H1 (cell line): ENCODE measurements at regions not wholly inside any gene's neighbourhood (a gene's known extent, or its start where the extent isn't known, plus 50 kb on each side); places are given as distances from the start of the nearest gene placed in this dataset.

Experiments
- CTCF ChIA-PET: fragments of 300-600 bp; sonication (Branson Sonifier 250); formaldehyde crosslinking; loops from one replicate; lab custom pipeline; 2021; ENCODE audit not compliant: partially characterized antibody; lab: Charles Lee
- POLR2A ChIA-PET: fragments of 300-600 bp; sonication (Branson Sonifier 250); formaldehyde crosslinking; loops from one replicate; lab custom pipeline; 2021; ENCODE audit warnings: inconsistent platforms; ENCODE audit not compliant: partially characterized antibody; lab: Charles Lee
- DNase-seq, 2 experiments: peaks; one replicate each; pipeline versions ENCODE4 v3.0.0 to v3.0.0-alpha.2; 2010 to 2022; ENCODE audit warnings: low spot score in 2 of 2, low read depth in 1 of 2, mixed read lengths in 1 of 2
- FAIRE-seq: peaks from 2 replicates; lab custom pipeline; 2011; peaks lifted over from hg19 to GRCh38; lab: Jason Lieb, UNC
- H2AFZ ChIP-seq: 2 replicates; pipeline ENCODE4 v1.8.1; 2012; ENCODE audit warnings: low read length, inconsistent platforms
- H2AK5ac ChIP-seq: 2 replicates; pipeline ENCODE4 v1.6.1; 2013; ENCODE audit warnings: low read depth, low read length
- H2BK120ac ChIP-seq: replicated peaks from 2 replicates; pipeline ENCODE3; 2013; ENCODE audit warnings: low read depth, low read length, inconsistent platforms
- H2BK12ac ChIP-seq: 2 replicates; pipeline ENCODE4 v1.6.1; 2013; ENCODE audit warnings: low read depth, low read length
- H2BK15ac ChIP-seq: 2 replicates; pipeline ENCODE4 v1.6.1; 2013; ENCODE audit warnings: low read length
- H2BK20ac ChIP-seq: 2 replicates; pipeline ENCODE4 v1.6.1; 2013; ENCODE audit warnings: low read length
- H2BK5ac ChIP-seq: 2 replicates; pipeline ENCODE4 v1.6.1; 2013; ENCODE audit warnings: low read depth, low read length
- H3K14ac ChIP-seq: 2 replicates; pipeline ENCODE4 v1.6.1; 2013; ENCODE audit warnings: inconsistent platforms; ENCODE audit not compliant: insufficient read length
- H3K18ac ChIP-seq: 2 replicates; pipeline ENCODE4 v1.6.1; 2013; ENCODE audit warnings: low read length; ENCODE audit errors: extremely low read depth
- H3K23ac ChIP-seq: 2 replicates; pipeline ENCODE4 v1.6.1; 2013; ENCODE audit warnings: inconsistent platforms; ENCODE audit not compliant: insufficient read length
- H3K23me2 ChIP-seq: 2 replicates; pipeline ENCODE4 v1.6.1; 2013; ENCODE audit warnings: low read depth, low read length
- H3K27ac ChIP-seq: 2 replicates; pipeline ENCODE4 v1.6.1; 2011; ENCODE audit warnings: low read depth, low read length, inconsistent platforms
- H3K27me3 ChIP-seq, 4 experiments: replicated peaks in 1 of 4; 1 replicate in 1 of 4; 2 replicates in 3 of 4; pipeline versions ENCODE4 v1.6.1 to v1.8.1; 2011 to 2013; ENCODE audit warnings: low read length in 3 of 4, mild to moderate bottlenecking in 3 of 4, inconsistent platforms in 2 of 4, mixed read lengths in 2 of 4, moderate library complexity in 1 of 4; ENCODE audit not compliant: control insufficient read depth in 3 of 4, insufficient read depth in 3 of 4; ENCODE audit errors: extremely low read depth in 1 of 4
- H3K36me3 ChIP-seq, 4 experiments: 2 replicates each; pipeline versions ENCODE4 v1.6.1 to v1.8.1; 2011 to 2013; ENCODE audit warnings: mild to moderate bottlenecking in 4 of 4, low read length in 3 of 4, moderate library complexity in 2 of 4, control low read depth in 1 of 4, inconsistent platforms in 1 of 4; ENCODE audit not compliant: insufficient read depth in 4 of 4, control insufficient read depth in 2 of 4
- H3K4ac ChIP-seq: replicated peaks from 2 replicates; pipeline ENCODE3; 2013; ENCODE audit warnings: low read length, low read depth, mixed read lengths, inconsistent platforms; ENCODE audit not compliant: insufficient read length
- H3K4me1 ChIP-seq, 4 experiments: replicated peaks in 1 of 4; 1 replicate in 1 of 4; 2 replicates in 3 of 4; pipeline versions ENCODE4 v1.6.1 to v1.8.1; 2011 to 2013; ENCODE audit warnings: low read length in 3 of 4, inconsistent platforms in 2 of 4, mixed read lengths in 1 of 4; ENCODE audit not compliant: insufficient read depth in 4 of 4, control insufficient read depth in 3 of 4
- H3K4me2 ChIP-seq, 2 experiments: 2 replicates each; pipeline versions ENCODE4 v1.6.1 to v1.8.1; 2011 to 2013; ENCODE audit warnings: low read depth in 2 of 2, low read length in 2 of 2, control low read depth in 1 of 2, inconsistent platforms in 1 of 2, mild to moderate bottlenecking in 1 of 2; ENCODE audit not compliant: insufficient read depth in 1 of 2
- H3K4me3 ChIP-seq, 4 experiments: fragments of 200-600, 300-600 bp in 1 of 4; sonication (generic), shearing (Covaris generic), sonication (Bioruptor Twin) in 1 of 4; 2 replicates each; pipeline versions ENCODE4 v1.5.1 to v1.8.1; 2011 to 2016; ENCODE audit warnings: low read length in 4 of 4, low read depth in 3 of 4, control low read depth in 2 of 4, inconsistent platforms in 2 of 4, mild to moderate bottlenecking in 2 of 4, mixed read lengths in 1 of 4, moderate library complexity in 1 of 4; ENCODE audit not compliant: insufficient read depth in 2 of 4; ENCODE audit errors: extremely low read depth in 1 of 4
- H3K56ac ChIP-seq: replicated peaks from 2 replicates; pipeline ENCODE3; 2013; ENCODE audit warnings: low read depth, mild to moderate bottlenecking, mixed read lengths, low read length, inconsistent platforms; ENCODE audit not compliant: insufficient read length
- H3K79me1 ChIP-seq: 2 replicates; pipeline ENCODE4 v1.6.1; 2013; ENCODE audit warnings: low read depth, low read length, control low read depth
- H3K79me2 ChIP-seq, 2 experiments: 2 replicates each; pipeline versions ENCODE4 v1.6.1 to v1.8.1; 2012 to 2013; ENCODE audit warnings: low read length in 2 of 2, mild to moderate bottlenecking in 2 of 2, inconsistent platforms in 1 of 2; ENCODE audit not compliant: insufficient read depth in 2 of 2, control insufficient read depth in 1 of 2
- H3K9ac ChIP-seq, 4 experiments: replicated peaks in 1 of 4; 1 replicate in 1 of 4; 2 replicates in 3 of 4; pipeline versions ENCODE4 v1.6.1 to v1.8.1; 2011 to 2013; ENCODE audit warnings: low read depth in 3 of 4, low read length in 3 of 4, control low read depth in 2 of 4, mild to moderate bottlenecking in 2 of 4, moderate library complexity in 2 of 4, inconsistent platforms in 1 of 4; ENCODE audit errors: extremely low read depth in 1 of 4
- H3K9me3 ChIP-seq, 2 experiments: 2 replicates each; pipeline versions ENCODE4 v1.6.1 to v1.8.1; 2012 to 2013; ENCODE audit warnings: mild to moderate bottlenecking in 2 of 2, moderate library complexity in 2 of 2, control low read depth in 1 of 2, inconsistent platforms in 1 of 2, low read depth in 1 of 2, low read length in 1 of 2, mixed read lengths in 1 of 2; ENCODE audit not compliant: insufficient read depth in 2 of 2
- H4K20me1 ChIP-seq, 2 experiments: replicated peaks in 1 of 2; 2 replicates each; pipeline versions ENCODE3 to v1.8.1; 2011 to 2013; ENCODE audit warnings: inconsistent platforms in 2 of 2, low read length in 2 of 2, mild to moderate bottlenecking in 1 of 2; ENCODE audit not compliant: insufficient read depth in 2 of 2, control insufficient read depth in 1 of 2
- H4K5ac ChIP-seq: 2 replicates; pipeline ENCODE4 v1.6.1; 2013; ENCODE audit warnings: low read length, low read depth, mixed read lengths, inconsistent platforms; ENCODE audit not compliant: insufficient read length
- H4K8ac ChIP-seq: 2 replicates; pipeline ENCODE4 v1.8.0; 2013; ENCODE audit warnings: mild to moderate bottlenecking, moderate library complexity, low read length, inconsistent platforms; ENCODE audit not compliant: insufficient read depth; ENCODE audit errors: extremely low read depth
- H4K91ac ChIP-seq: replicated peaks from 2 replicates; pipeline ENCODE3; 2013; ENCODE audit warnings: low read length, mixed read lengths, inconsistent platforms; ENCODE audit not compliant: insufficient read length
- CTCF ChIP-seq, 3 experiments: IDR thresholded peaks; 1 replicate in 2 of 3; 2 replicates in 1 of 3; pipeline versions ENCODE4 v1.5.1 to v1.6.1; 2011; ENCODE audit warnings: low read length in 3 of 3, mild to moderate bottlenecking in 3 of 3, inconsistent platforms in 2 of 3, low read depth in 1 of 3, moderate library complexity in 1 of 3; ENCODE audit not compliant: insufficient read depth in 1 of 3; ENCODE audit errors: control extremely low read depth in 1 of 3
- JUND ChIP-seq: IDR thresholded peaks from 2 replicates; pipeline ENCODE4 v1.6.1; 2011; ENCODE audit warnings: mild to moderate bottlenecking, improper control_type of control experiment, low read length
- KDM1A ChIP-seq: fragments of 200-600, 300-600 bp; sonication (generic); IDR thresholded peaks from 2 replicates; pipeline ENCODE4 v1.7.1; 2016; ENCODE audit warnings: mild to moderate bottlenecking, low read length, borderline replicate concordance
- NANOG ChIP-seq: IDR thresholded peaks from 2 replicates; pipeline ENCODE4 v1.6.1; 2011; ENCODE audit warnings: low read length, low read depth, mild to moderate bottlenecking, inconsistent platforms; ENCODE audit not compliant: insufficient read depth, poor library complexity, severe bottlenecking
- PHF8 ChIP-seq: fragments of 200-600 bp; sonication (generic); conservative IDR thresholded peaks from 2 replicates; pipeline ENCODE4 v1.7.1; 2012; ENCODE audit warnings: low read depth, mild to moderate bottlenecking, inconsistent platforms, low read length, moderate library complexity
- SRF ChIP-seq: IDR thresholded peaks from 2 replicates; pipeline ENCODE4 v1.6.1; 2011; ENCODE audit warnings: mild to moderate bottlenecking, low read depth, low read length, moderate library complexity
- SUZ12 ChIP-seq: fragments of 200-600 bp; sonication (generic); IDR thresholded peaks from 2 replicates; pipeline ENCODE4 v1.6.1; 2012; ENCODE audit warnings: mild to moderate bottlenecking, inconsistent platforms, low read length, moderate library complexity, mixed read lengths
- YY1 ChIP-seq: IDR thresholded peaks from 2 replicates; pipeline ENCODE4 v1.6.1; 2011; ENCODE audit warnings: low read depth, mild to moderate bottlenecking, low read length
- ZNF274 ChIP-seq: IDR thresholded peaks from 2 replicates; pipeline ENCODE4 v1.7.0; 2012; ENCODE audit warnings: low read length, borderline replicate concordance; ENCODE audit errors: extremely low read depth
- WGBS, 2 experiments: shearing (Covaris generic) in 1 of 2; methylation state at CpG; one replicate each; pipeline versions ENCODE4 v1.1.6 to v1.1.7; 2013 to 2015; ENCODE audit warnings: low lambda C conversion rate in 2 of 2, mixed read lengths in 2 of 2, inconsistent platforms in 1 of 2, low coverage in 1 of 2, missing lambda C conversion rate in 1 of 2; ENCODE audit not compliant: insufficient replicate concordance in 2 of 2, insufficient coverage in 1 of 2, insufficient read length in 1 of 2; ENCODE audit errors: extremely low coverage in 1 of 2, missing lambda C conversion rate in 1 of 2; 5-methylcytosine and 5-hydroxymethylcytosine counted together

DNA sequence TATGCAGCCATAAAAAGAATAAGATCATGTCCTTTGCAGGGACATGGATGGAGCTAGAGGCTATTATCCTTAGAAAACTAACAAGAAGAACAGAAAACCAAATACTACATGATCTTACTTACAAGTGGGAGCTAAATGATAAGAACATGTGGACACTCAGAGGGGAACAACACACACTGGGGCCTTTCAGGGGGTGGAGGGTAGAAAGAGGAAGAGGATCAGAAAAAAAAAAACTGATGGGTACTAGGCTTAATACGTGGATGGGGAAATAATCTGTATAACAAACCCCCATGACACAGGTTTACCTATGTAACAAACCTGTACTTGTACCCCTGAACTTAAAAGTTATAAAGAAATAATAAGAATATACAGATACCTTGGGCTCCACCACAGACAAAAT is 514.2 kb downstream of the ARL4A start:
- H2AK5ac ChIP-seq, result no peak overlapping the region
- H3K56ac ChIP-seq, result no peak overlapping the region
- no peak for FAIRE-seq
- H2AFZ ChIP-seq, result no peak overlapping the region
- H3K9ac ChIP-seq, result no peak overlapping the region
- CTCF ChIA-PET, result interaction anchor here (0.6 to 1.1 kb wide), 4 partner anchors 37 to 682 kb away, joined by 3 to 5 read pairs (median 4); no protein-coding TSS in a partner anchor
- H3K4me2 ChIP-seq, result no peak overlapping the region
- no peak overlapping the region for H3K4ac ChIP-seq
- H3K23ac ChIP-seq, result no peak overlapping the region
- POLR2A ChIA-PET, result no interaction called here
- H3K79me2 ChIP-seq, result no peaks in the 10 kb centered on the region
- H3K14ac ChIP-seq, result no peak overlapping the region
- no peak overlapping the region for H4K91ac ChIP-seq
- no peak for DNase-seq
- H3K23me2 ChIP-seq, result no peaks in the 10 kb centered on the region
- H3K27ac ChIP-seq, result no peak overlapping the region
- no peaks in the 10 kb centered on the region for H4K20me1 ChIP-seq
- no peak overlapping the region for H2BK12ac ChIP-seq
- no peak overlapping the region for H2BK120ac ChIP-seq
- no peak overlapping the region for H3K18ac ChIP-seq
- no peak overlapping the region for H4K8ac ChIP-seq
- no peaks in the 10 kb centered on the region for H3K79me1 ChIP-seq
- no peaks in the 10 kb centered on the region for H3K36me3 ChIP-seq
- H3K27me3 ChIP-seq, result no peaks in the 10 kb centered on the region
- H2BK5ac ChIP-seq, result no peak overlapping the region
- no peak overlapping the region for H2BK15ac ChIP-seq
- H3K9me3 ChIP-seq, result no peaks in the 10 kb centered on the region
- H2BK20ac ChIP-seq, result no peak overlapping the region
- no peak overlapping the region for H3K4me3 ChIP-seq
- WGBS, 2 experiments, result 89% methylated on average over 1 of the region's 1 CpG; no CpG with 5 or more reads in 1 of the 2 experiments
- H3K4me1 ChIP-seq, result no peaks in the 10 kb centered on the region
- no peak overlapping the region for H4K5ac ChIP-seq
- TF ChIP-seq JUND (no peak), YY1 (no peak), CTCF (IDR thresholded peaks at IDR 0.05; ENCODE audit: control extremely low read depth in 1 of 3, insufficient read depth in 1 of 3, low read depth in 1 of 3, low read length in 3 of 3) (no peak), SUZ12 (no peak), PHF8 (no peak), KDM1A (no peak), SRF (no peak), NANOG (no peak), ZNF274 (no peak)
